Suppressor macrophage treated with lipopolysaccharide for 1 hour (primary cell): ENCODE measurements at regions not wholly inside any gene's neighbourhood (a gene's known extent, or its start where the extent isn't known, plus 50 kb on each side); places are given as distances from the start of the nearest gene placed in this dataset.

Experiments used
- DNase-seq, 3 donors: peaks; one replicate each; pipeline ENCODE4 v3.0.0-alpha.2; 2020 to 2022

GRCh38 chr14:51400139-51400538 is 160.1 kb downstream of the TMX1 start:
- peak; percentile 32 to 53 (median 46) for DNase-seq

DNA sequence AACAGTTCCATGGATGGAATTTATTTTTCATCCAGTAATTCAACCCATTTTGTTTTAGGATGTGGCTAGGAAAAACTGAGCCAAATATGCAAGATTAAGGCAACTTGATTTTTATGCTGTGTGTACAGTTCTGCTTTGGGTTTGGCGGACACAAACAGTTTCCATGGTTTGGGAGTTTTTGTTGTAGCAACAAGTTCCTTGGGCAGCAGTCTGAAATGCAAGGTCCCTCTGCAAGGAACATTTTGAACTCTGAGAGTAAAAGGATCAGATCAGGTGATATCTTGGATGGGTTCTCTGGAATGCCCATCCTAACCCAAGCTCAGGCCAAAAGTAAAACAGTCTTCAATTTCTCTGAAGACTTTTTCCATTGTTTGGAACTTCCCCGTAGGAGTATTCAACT is 161.2 kb downstream of the TMX1 start:
- DNase-seq: no peak

DNA sequence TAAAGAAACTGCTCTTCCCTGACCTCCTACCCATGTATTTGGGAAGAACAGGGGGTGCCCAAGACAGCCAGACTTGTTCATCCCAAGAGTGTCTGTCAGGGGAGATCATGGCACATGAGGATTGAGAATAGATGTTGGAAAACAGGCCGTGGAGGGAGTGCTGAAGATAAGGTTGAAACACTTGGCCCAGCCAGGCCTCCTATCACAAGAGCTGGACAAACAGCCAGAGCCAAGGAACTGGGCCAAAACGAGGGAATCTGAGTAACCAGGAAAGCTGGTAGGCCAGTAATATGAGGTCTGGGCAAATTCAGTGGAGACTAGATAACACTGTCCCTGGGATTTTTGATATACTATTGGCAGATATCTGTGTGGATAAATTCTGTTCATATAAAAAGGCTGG is 161.7 kb downstream of the TMX1 start:
- DNase-seq: no peak

DNA sequence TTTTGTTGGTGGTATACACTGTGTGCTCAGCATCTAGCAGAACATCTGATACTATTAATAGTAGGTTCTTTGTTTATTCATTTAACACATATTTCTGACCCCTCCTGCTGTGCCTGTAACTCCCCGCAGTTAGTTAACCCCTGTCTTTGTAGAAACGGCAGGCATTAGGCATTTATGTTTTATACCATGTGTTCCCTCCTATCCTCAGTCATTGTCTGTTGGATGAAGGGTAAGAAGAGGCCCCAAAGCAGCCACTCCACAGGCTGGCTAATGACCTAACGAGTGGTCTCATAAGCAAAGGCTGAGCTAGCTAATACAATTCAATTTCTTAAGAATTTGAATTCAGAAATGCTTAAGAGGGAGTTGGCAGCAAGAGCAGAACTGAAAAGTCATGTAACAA is 170.8 kb downstream of the TMX1 start:
- DNase-seq: no peak

DNA sequence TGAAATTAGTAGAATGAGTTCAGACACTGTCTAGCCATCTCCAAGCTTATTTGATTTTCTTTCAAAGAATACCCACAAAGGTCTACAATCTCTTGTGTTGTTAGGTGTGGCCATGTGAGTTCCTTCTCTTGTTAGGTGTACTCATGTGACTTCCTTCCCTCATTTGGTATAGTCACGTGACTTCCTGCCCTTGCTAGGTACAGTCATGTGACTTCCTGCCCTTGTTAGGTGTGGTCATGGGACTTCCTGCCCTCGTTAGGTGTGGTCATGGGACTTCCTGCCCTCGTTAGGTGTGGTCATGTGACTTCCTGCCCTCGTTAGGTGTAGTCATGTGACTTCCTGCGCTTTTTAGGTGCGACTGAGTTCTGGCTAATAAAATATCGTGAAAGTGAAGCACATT is 179.6 kb downstream of the TMX1 start:
- DNase-seq: no peak

DNA sequence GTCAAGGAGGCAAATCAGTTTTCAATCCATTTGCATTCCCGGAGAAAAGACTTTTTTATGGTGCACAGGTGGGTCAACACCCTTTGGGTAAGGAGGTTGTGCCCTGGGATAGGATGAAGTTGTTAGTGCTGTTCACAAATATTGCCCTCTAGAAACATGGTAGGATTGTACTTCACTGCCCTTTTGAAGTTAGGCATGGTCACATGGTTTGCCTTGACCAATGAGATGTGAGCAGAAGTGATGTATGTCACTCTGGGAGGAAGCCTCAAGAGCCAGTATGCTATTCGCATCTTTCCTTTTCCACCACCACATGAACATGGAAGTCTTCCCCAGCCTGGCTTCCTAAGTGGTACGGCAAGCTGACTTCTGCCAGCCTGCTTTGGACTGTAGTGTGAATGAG is 182.7 kb downstream of the TMX1 start:
- no peak for DNase-seq

GRCh38 chr14:51424041-51424440 is 184.0 kb downstream of the TMX1 start:
- no peak for DNase-seq

GRCh38 chr14:51424561-51425251 is 184.7 kb downstream of the TMX1 start:
- no peak for DNase-seq

- no peak for DNase-seq
Measured at GRCh38 chr14:51428981-51429380, 188.9 kb downstream of the TMX1 start.

GRCh38 chr14:51430079-51430478 is 190.0 kb downstream of the TMX1 start:
- no peak for DNase-seq

DNA sequence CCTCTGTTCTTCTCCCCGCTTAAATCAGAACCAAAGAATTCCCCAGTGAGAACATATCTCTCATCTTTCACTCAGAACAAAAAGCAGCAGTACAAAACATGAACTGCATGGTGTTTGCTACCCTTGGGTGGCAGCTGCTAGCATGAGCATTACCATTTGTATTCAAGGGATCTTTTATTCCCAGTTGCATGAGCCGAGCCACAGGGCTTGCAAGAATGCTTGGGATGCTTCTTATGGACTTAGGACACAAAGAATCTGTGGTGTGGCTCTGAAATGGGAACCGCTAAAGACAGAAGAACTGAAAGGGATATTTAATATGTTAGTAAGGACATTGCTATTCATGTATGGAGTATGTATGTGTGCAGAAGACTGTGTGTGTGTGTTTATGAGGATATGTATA is 190.6 kb downstream of the TMX1 start:
- DNase-seq: no peak

GRCh38 chr14:51431033-51431709 is 191.1 kb downstream of the TMX1 start:
- DNase-seq: peak in 1 of 3 donors; percentile 14

- DNase-seq: peak in 1 of 3 donors; percentile 5
Measured at GRCh38 chr14:51431741-51432140, 191.7 kb downstream of the TMX1 start.

GRCh38 chr14:51432302-51432948 is 192.4 kb downstream of the TMX1 start:
- DNase-seq: no peak

- DNase-seq: no peak
Measured at GRCh38 chr14:51436630-51437029, 196.6 kb downstream of the TMX1 start.

DNA sequence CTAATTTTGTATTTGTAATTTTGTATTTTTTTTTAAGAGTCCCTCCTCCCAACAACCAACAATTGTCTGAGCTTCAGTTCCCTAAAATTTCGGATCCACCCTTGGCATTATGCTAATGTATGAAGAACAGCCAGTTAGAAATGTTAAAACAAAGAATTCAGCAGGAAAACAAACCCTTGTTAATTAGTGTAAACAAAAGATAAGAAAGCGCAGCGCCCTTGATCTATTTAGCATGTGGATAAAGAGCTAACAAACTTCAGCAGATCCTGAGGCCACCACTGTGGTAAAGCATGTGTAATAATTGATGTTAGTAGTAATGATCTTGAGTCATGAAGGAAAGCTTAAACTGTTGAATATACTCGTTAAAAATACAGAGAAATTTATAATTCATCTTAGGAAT is 199.8 kb downstream of the TMX1 start:
- no peak for DNase-seq

- no peak for DNase-seq
Measured at GRCh38 chr14:51441001-51441400, 201.0 kb downstream of the TMX1 start.

GRCh38 chr14:51442513-51443175 is 202.6 kb downstream of the TMX1 start:
- DNase-seq: no peak

GRCh38 chr14:51443195-51444018 is 203.4 kb downstream of the TMX1 start:
- DNase-seq: no peak

- no peak for DNase-seq
Measured at GRCh38 chr14:51444353-51445000, 204.4 kb downstream of the TMX1 start.

DNA sequence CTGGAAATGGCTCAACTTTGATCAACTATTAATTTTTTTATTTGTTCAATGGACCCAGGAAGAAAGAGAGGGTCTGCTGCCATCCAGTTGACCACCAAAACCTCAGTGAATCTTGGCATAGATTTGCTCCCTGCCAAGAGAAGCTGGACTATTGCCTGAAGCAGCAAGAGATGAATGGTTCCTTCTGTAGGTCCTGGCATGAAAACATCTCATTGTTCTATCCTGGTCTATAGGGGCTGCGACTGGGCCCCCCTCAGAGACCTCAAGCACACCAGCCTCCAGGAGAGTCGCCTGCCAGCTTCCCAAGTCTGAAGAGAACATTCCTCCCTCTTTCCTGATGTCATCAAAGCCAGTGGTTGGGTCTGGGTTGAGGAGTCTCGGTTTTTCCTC is 204.9 kb downstream of the TMX1 start:
- DNase-seq: no peak

DNA sequence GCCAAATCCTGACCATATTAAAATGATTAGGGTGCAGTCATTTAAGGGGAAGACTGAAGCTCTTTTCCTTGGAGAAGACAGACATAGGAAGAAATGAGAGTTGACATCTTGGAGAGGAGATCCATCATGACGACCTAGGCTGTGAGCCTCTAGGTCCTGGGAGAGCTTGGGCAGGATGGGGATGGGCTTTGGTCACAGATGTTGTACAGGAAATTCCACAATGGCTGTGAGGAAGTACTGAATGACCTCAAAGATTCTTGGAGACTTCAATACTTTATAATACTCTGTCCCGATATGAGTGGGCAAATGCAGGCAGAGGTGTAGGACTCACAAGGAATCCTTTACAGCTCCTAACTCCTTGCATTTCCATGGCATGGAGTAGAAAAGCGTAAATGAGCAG is 204.9 kb upstream of the FRMD6 start:
- no peak for DNase-seq
